WTC11 (cell line): ENCODE measurements at regions not wholly inside any gene's neighbourhood (a gene's known extent, or its start where the extent isn't known, plus 50 kb on each side); places are given as distances from the start of the nearest gene placed in this dataset.

Source experiments
- ATAC-seq: fragments of 200-7000 bp; cut with Tn5 transposase; 2 replicates; pipeline ENCODE4 v1.10.0; 2021; ENCODE audit warnings: mild to moderate bottlenecking, moderate library complexity
- CTCF ChIA-PET: fragments of 300-600 bp; sonication (Branson Sonifier 250); formaldehyde crosslinking; loops from one replicate; lab custom pipeline; 2021; ENCODE audit warnings: antibody characterized with exemption; lab: Charles Lee
- POLR2A ChIA-PET: fragments of 350-600 bp; sonication (Branson Sonifier 250); formaldehyde crosslinking; loops from one replicate; lab custom pipeline; 2021; ENCODE audit warnings: antibody characterized with exemption; lab: Charles Lee
- DNase-seq: peaks from one replicate; pipeline ENCODE4 v3.0.0; 2021; ENCODE audit warnings: low spot score
- H3K27ac Mint-ChIP-seq: 2 replicates; pipeline ENCODE4 v1.8.0; 2021; ENCODE audit warnings: mixed read lengths
- H3K27me3 Mint-ChIP-seq: 2 replicates; pipeline ENCODE4 v1.8.0; 2021; ENCODE audit warnings: low read depth, mild to moderate bottlenecking, moderate library complexity, mixed read lengths
- H3K36me3 Mint-ChIP-seq: 2 replicates; pipeline ENCODE4 v1.8.0; 2021; ENCODE audit warnings: mixed read lengths
- H3K4me1 Mint-ChIP-seq: 2 replicates; pipeline ENCODE4 v1.8.0; 2022; ENCODE audit warnings: mixed read lengths
- H3K4me3 Mint-ChIP-seq: 2 replicates; pipeline ENCODE4 v1.8.0; 2021; ENCODE audit warnings: mild to moderate bottlenecking, moderate library complexity, mixed read lengths
- H3K9me3 Mint-ChIP-seq: 2 replicates; pipeline ENCODE4 v1.8.0; 2021; ENCODE audit warnings: mixed read lengths
- ATF2 ChIP-seq: sonication (generic); formaldehyde crosslinking; IDR thresholded peaks from 2 replicates; pipeline ENCODE4 v1.8.1; 2022; ENCODE audit warnings: low read depth, missing genetic modification reagents, borderline replicate concordance
- ATF3 ChIP-seq: sonication (generic); formaldehyde crosslinking; conservative IDR thresholded peaks from 2 replicates; pipeline ENCODE4 v1.8.1; 2022; ENCODE audit warnings: mild to moderate bottlenecking, missing genetic modification reagents
- CBFB ChIP-seq: sonication (generic); formaldehyde crosslinking; IDR thresholded peaks from 2 replicates; pipeline ENCODE4 v1.8.1; 2022; ENCODE audit warnings: mild to moderate bottlenecking, low read depth, missing genetic modification reagents
- E2F1 ChIP-seq: sonication (generic); formaldehyde crosslinking; IDR thresholded peaks from 2 replicates; pipeline ENCODE4 v1.8.0; 2022; ENCODE audit warnings: mild to moderate bottlenecking, missing genetic modification reagents
- E2F5 ChIP-seq: sonication (generic); formaldehyde crosslinking; IDR thresholded peaks from 2 replicates; pipeline ENCODE4 v1.8.1; 2022; ENCODE audit warnings: mild to moderate bottlenecking, moderate library complexity, missing genetic modification reagents
- ELF4 ChIP-seq: sonication (generic); formaldehyde crosslinking; IDR thresholded peaks from 2 replicates; pipeline ENCODE4 v1.8.1; 2022; ENCODE audit warnings: low read depth, mild to moderate bottlenecking, moderate library complexity, missing genetic modification reagents
- ETV6 ChIP-seq: sonication (generic); formaldehyde crosslinking; IDR thresholded peaks from 2 replicates; pipeline ENCODE4 v1.8.1; 2022; ENCODE audit warnings: mild to moderate bottlenecking, missing genetic modification reagents
- GABPB1 ChIP-seq: sonication (generic); formaldehyde crosslinking; IDR thresholded peaks from 2 replicates; pipeline ENCODE4 v1.8.1; 2023; ENCODE audit warnings: mild to moderate bottlenecking, missing genetic modification reagents
- GRHL2 ChIP-seq: fragments of 250-450 bp; sonication (Bioruptor Pico); IDR thresholded peaks from 2 replicates; pipeline ENCODE4 v1.8.0; 2022; ENCODE audit warnings: mild to moderate bottlenecking, moderate library complexity; ENCODE audit not compliant: insufficient replicate concordance, severe bottlenecking
- GTF2I ChIP-seq: fragments of 250-450 bp; sonication (Bioruptor Pico); conservative IDR thresholded peaks from 2 replicates; pipeline ENCODE4 v1.4.0; 2021; ENCODE audit warnings: mild to moderate bottlenecking
- IRF2 ChIP-seq: sonication (generic); formaldehyde crosslinking; IDR thresholded peaks from 2 replicates; pipeline ENCODE4 v1.8.0; 2022; ENCODE audit warnings: low read depth, missing genetic modification reagents, borderline replicate concordance
- MYBL2 ChIP-seq: sonication (generic); formaldehyde crosslinking; IDR thresholded peaks from 2 replicates; pipeline ENCODE4 v1.8.1; 2023; ENCODE audit warnings: mild to moderate bottlenecking, moderate library complexity, missing genetic modification reagents
- NFATC4 ChIP-seq: fragments of 250-450 bp; sonication (Bioruptor Pico); IDR thresholded peaks from 2 replicates; pipeline ENCODE4 v1.9.0; 2021; ENCODE audit warnings: mild to moderate bottlenecking
- NR1H2 ChIP-seq: sonication (generic); formaldehyde crosslinking; IDR thresholded peaks from 2 replicates; pipeline ENCODE4 v1.9.0; 2021; ENCODE audit warnings: mild to moderate bottlenecking, moderate library complexity, missing genetic modification reagents
- PREB ChIP-seq: sonication (generic); formaldehyde crosslinking; IDR thresholded peaks from 2 replicates; pipeline ENCODE4 v1.8.1; 2022; ENCODE audit warnings: mild to moderate bottlenecking, missing genetic modification reagents, moderate library complexity, borderline replicate concordance
- PRRX2 ChIP-seq: fragments of 250-450 bp; sonication (Bioruptor Pico); IDR thresholded peaks from 2 replicates; pipeline ENCODE4 v1.8.0; 2021; ENCODE audit warnings: mild to moderate bottlenecking
- RELA ChIP-seq: sonication (generic); formaldehyde crosslinking; IDR thresholded peaks from 2 replicates; pipeline ENCODE4 v1.8.1; 2022; ENCODE audit warnings: missing genetic modification reagents, mild to moderate bottlenecking, borderline replicate concordance
- USF1 ChIP-seq: sonication (generic); formaldehyde crosslinking; IDR thresholded peaks from 2 replicates; pipeline ENCODE4 v1.8.0; 2022; ENCODE audit warnings: mild to moderate bottlenecking, missing genetic modification reagents
- ZBTB21 ChIP-seq: sonication (generic); formaldehyde crosslinking; IDR thresholded peaks from 2 replicates; pipeline ENCODE4 v1.8.1; 2023; ENCODE audit warnings: mild to moderate bottlenecking, missing genetic modification reagents, borderline replicate concordance
- ZNF416 ChIP-seq: fragments of 250-450 bp; sonication (Bioruptor Pico); IDR thresholded peaks from 2 replicates; pipeline ENCODE4 v1.9.0; 2021; ENCODE audit warnings: mild to moderate bottlenecking, inconsistent platforms
- ZNF512 ChIP-seq: sonication (generic); formaldehyde crosslinking; IDR thresholded peaks from 2 replicates; pipeline ENCODE4 v1.8.1; 2022; ENCODE audit warnings: missing genetic modification reagents, borderline replicate concordance

GRCh38 chr9:7979611-7980010 is 180.0 kb upstream of the DMAC1 start:
- Mint-ChIP-seq H3K27ac (peak overlapping the region; percentile 67; the same call in 1 of the 2 replicates), H3K4me1 (peaks cover 36% of the 10 kb centered on the region), H3K9me3 (no peaks in the 10 kb centered on the region), H3K27me3 (no peaks in the 10 kb centered on the region), H3K36me3 (no peaks in the 10 kb centered on the region)
- no peak for ATAC-seq
- POLR2A ChIA-PET, result no interaction called here
- CTCF ChIA-PET, result no interaction called here
- TF ChIP-seq ETV6 (no peak), E2F1 (CRISPR knock-in tag) (no peak), USF1 (CRISPR knock-in tag) (no peak)
- TF ChIP-seq, all 79 proteins: peak for 0
- no peak for DNase-seq
- no peak overlapping the region for H3K4me3 Mint-ChIP-seq

GRCh38 chr9:7977586-7977985 is 178.0 kb upstream of the DMAC1 start:
- Mint-ChIP-seq H3K4me1 (peaks cover 21% of the 10 kb centered on the region), H3K9me3 (no peaks in the 10 kb centered on the region), H3K36me3 (no peaks in the 10 kb centered on the region), H3K27me3 (no peaks in the 10 kb centered on the region), H3K4me3 (no peak overlapping the region), H3K27ac (no peak overlapping the region)
- TF ChIP-seq ZNF416 (no peak), PREB (CRISPR knock-in tag) (no peak), NR1H2 (CRISPR knock-in tag) (no peak), NFATC4 (CRISPR knock-in tag) (no peak), GRHL2 (CRISPR knock-in tag) (no peak), IRF2 (CRISPR knock-in tag) (no peak), ATF3 (CRISPR knock-in tag) (no peak), E2F5 (no peak), GTF2I (CRISPR knock-in tag) (no peak), ELF4 (CRISPR knock-in tag) (no peak), ATF2 (no peak), GABPB1 (no peak), RELA (CRISPR knock-in tag) (no peak), ZBTB21 (CRISPR knock-in tag) (no peak), ZNF512 (CRISPR knock-in tag) (no peak), MYBL2 (CRISPR knock-in tag) (no peak), CBFB (CRISPR knock-in tag) (no peak), PRRX2 (CRISPR knock-in tag) (no peak)
- CTCF ChIA-PET, result no interaction called here
- no peak for DNase-seq
- ATAC-seq, result no peak
- POLR2A ChIA-PET, result no interaction called here
